Lower leg skin (tissue), 3 donors: ENCODE measurements at regions not wholly inside any gene's neighbourhood (a gene's known extent, or its start where the extent isn't known, plus 50 kb on each side); places are given as distances from the start of the nearest gene placed in this dataset.

Experiments
- CTCF ChIP-seq, 3 donors: fragments of 450-650 bp; IDR thresholded peaks; one replicate each; pipeline ENCODE4 v1.5.1; 2016; ENCODE audit warnings: antibody characterized with exemption in 3 of 3, mild to moderate bottlenecking in 3 of 3, moderate library complexity in 2 of 3
- POLR2A ChIP-seq, 2 donors: fragments of 450-650 bp; IDR thresholded peaks; one replicate each; pipeline ENCODE4 v1.6.1; 2016 to 2017; ENCODE audit warnings: antibody characterized with exemption in 2 of 2, mild to moderate bottlenecking in 1 of 2, moderate library complexity in 1 of 2

GRCh38 chr1:99500541-99500940 lies 145.4 kb upstream of the PALMD start:
- no peak for TF ChIP-seq CTCF (IDR thresholded peaks at IDR 0.05)
- TF ChIP-seq POLR2A (IDR thresholded peaks at IDR 0.05) = no peak
